ENCODE measurements at regions not wholly inside any gene's neighbourhood (a gene's known extent, or its start where the extent isn't known, plus 50 kb on each side); places are given as distances from the start of the nearest gene placed in this dataset.

GRCh38 chr13:65946387-65946786 is 1283.7 kb downstream of the PCDH9 start:
- TF ChIP-seq, protein P1, sequence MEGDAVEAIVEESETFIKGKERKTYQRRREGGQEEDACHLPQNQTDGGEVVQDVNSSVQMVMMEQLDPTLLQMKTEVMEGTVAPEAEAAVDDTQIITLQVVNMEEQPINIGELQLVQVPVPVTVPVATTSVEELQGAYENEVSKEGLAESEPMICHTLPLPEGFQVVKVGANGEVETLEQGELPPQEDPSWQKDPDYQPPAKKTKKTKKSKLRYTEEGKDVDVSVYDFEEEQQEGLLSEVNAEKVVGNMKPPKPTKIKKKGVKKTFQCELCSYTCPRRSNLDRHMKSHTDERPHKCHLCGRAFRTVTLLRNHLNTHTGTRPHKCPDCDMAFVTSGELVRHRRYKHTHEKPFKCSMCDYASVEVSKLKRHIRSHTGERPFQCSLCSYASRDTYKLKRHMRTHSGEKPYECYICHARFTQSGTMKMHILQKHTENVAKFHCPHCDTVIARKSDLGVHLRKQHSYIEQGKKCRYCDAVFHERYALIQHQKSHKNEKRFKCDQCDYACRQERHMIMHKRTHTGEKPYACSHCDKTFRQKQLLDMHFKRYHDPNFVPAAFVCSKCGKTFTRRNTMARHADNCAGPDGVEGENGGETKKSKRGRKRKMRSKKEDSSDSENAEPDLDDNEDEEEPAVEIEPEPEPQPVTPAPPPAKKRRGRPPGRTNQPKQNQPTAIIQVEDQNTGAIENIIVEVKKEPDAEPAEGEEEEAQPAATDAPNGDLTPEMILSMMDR (IDR thresholded peaks at IDR 0.05): no peak
- no peak for TF ChIP-seq POLR2A (IDR thresholded peaks at IDR 0.05)
